LNCaP clone FGC (cell line): ENCODE measurements at regions not wholly inside any gene's neighbourhood (a gene's known extent, or its start where the extent isn't known, plus 50 kb on each side); places are given as distances from the start of the nearest gene placed in this dataset.

Experiments used
- DNase-seq: peaks from one replicate; pipeline ENCODE4 v3.0.0-alpha.2; 2011; ENCODE audit warnings: low read depth
- H3K4me3 ChIP-seq: 2 replicates; pipeline ENCODE4 v1.5.1; 2011; ENCODE audit warnings: mild to moderate bottlenecking, low read depth, low read length, control low read depth
- CTCF ChIP-seq: IDR thresholded peaks from 2 replicates; pipeline ENCODE4 v1.5.1; 2012; ENCODE audit warnings: mild to moderate bottlenecking; ENCODE audit not compliant: control insufficient read depth, insufficient read depth; ENCODE audit errors: extremely low read depth

GRCh38 chr1:221308534-221309511 lies 429.6 kb downstream of the HLX start:
- no peak overlapping the region for H3K4me3 ChIP-seq
- TF ChIP-seq CTCF, result no peak
- DNase-seq, result no peak

GRCh38 chr1:221309723-221310122 lies 430.5 kb downstream of the HLX start:
- no peak for DNase-seq
- H3K4me3 ChIP-seq, result no peak overlapping the region
- TF ChIP-seq CTCF, result no peak

GRCh38 chr1:221310180-221310579 lies 430.9 kb downstream of the HLX start:
- no peak for DNase-seq
- TF ChIP-seq CTCF, result no peak

GRCh38 chr1:221315330-221315729 lies 426.6 kb downstream of the DUSP10 start:
- DNase-seq, result no peak

More at GRCh38 chr1:221310180-221310579, 430.9 kb downstream of the HLX start:
- H3K4me3 ChIP-seq, result no peak overlapping the region

GRCh38 chr1:221316491-221317056 lies 425.3 kb downstream of the DUSP10 start:
- no peak for TF ChIP-seq CTCF
- DNase-seq, result no peak
- H3K4me3 ChIP-seq, result no peak overlapping the region

More at GRCh38 chr1:221315330-221315729, 426.6 kb downstream of the DUSP10 start:
- TF ChIP-seq CTCF, result no peak
- no peak overlapping the region for H3K4me3 ChIP-seq

GRCh38 chr1:221317537-221317936 lies 424.4 kb downstream of the DUSP10 start:
- TF ChIP-seq CTCF, result no peak
- no peak for DNase-seq
- no peak overlapping the region for H3K4me3 ChIP-seq
